ENCODE measurements at regions not wholly inside any gene's neighbourhood (a gene's known extent, or its start where the extent isn't known, plus 50 kb on each side); places are given as distances from the start of the nearest gene placed in this dataset.

DNA sequence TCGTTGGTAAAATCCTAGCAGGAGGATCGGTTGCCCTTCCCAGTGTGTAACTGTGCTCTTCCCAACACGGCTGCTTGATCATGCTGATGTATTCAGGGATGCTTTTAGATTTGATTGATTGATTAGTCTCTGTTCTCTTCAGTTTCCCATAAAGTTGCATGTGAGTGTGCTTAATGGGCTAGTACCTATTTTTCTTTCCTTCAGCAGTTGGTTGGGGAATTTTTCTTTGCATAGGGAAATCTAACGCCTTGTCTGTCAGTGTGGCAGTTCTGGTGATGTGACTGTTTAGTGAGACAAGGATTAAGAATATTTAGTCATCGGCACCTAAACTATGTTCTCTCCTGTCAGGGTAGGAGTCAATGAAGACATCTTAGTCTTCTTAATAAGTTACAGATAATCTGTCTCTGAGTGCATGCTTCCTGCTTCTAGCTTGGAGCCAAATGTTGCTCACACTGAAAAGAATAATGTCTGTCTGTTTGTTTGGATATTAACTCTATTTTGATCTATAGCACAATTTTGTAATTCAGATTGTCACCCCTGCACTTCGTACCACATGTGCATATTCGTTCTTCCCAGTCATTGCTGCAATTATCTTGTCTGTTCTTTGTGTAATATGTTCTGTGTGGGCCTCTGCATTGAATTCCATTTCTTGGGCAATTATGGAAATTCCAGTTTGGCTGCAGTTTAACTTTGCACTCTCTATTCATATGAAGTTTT is 169.9 kb downstream of the EDN1 start:
- Histone ChIP-seq H3K4me1 (no peaks in the 10 kb centered on the region), H3K9me3 (no peaks in the 10 kb centered on the region), H3K36me3 (no peaks in the 10 kb centered on the region), H3K9ac (ENCODE audit: low read depth in 2 of 2, low read length in 2 of 2) (no peak overlapping the region), H3K27ac (no peak overlapping the region), H3K27me3 (no peaks in the 10 kb centered on the region), H3K4me3 (no peak overlapping the region)
- intact Hi-C loops (cut with DNase I) = no loop called here
- TF ChIP-seq, protein P1, sequence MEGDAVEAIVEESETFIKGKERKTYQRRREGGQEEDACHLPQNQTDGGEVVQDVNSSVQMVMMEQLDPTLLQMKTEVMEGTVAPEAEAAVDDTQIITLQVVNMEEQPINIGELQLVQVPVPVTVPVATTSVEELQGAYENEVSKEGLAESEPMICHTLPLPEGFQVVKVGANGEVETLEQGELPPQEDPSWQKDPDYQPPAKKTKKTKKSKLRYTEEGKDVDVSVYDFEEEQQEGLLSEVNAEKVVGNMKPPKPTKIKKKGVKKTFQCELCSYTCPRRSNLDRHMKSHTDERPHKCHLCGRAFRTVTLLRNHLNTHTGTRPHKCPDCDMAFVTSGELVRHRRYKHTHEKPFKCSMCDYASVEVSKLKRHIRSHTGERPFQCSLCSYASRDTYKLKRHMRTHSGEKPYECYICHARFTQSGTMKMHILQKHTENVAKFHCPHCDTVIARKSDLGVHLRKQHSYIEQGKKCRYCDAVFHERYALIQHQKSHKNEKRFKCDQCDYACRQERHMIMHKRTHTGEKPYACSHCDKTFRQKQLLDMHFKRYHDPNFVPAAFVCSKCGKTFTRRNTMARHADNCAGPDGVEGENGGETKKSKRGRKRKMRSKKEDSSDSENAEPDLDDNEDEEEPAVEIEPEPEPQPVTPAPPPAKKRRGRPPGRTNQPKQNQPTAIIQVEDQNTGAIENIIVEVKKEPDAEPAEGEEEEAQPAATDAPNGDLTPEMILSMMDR (IDR thresholded peaks at IDR 0.05) = no peak
- no peak for DNase-seq

DNA sequence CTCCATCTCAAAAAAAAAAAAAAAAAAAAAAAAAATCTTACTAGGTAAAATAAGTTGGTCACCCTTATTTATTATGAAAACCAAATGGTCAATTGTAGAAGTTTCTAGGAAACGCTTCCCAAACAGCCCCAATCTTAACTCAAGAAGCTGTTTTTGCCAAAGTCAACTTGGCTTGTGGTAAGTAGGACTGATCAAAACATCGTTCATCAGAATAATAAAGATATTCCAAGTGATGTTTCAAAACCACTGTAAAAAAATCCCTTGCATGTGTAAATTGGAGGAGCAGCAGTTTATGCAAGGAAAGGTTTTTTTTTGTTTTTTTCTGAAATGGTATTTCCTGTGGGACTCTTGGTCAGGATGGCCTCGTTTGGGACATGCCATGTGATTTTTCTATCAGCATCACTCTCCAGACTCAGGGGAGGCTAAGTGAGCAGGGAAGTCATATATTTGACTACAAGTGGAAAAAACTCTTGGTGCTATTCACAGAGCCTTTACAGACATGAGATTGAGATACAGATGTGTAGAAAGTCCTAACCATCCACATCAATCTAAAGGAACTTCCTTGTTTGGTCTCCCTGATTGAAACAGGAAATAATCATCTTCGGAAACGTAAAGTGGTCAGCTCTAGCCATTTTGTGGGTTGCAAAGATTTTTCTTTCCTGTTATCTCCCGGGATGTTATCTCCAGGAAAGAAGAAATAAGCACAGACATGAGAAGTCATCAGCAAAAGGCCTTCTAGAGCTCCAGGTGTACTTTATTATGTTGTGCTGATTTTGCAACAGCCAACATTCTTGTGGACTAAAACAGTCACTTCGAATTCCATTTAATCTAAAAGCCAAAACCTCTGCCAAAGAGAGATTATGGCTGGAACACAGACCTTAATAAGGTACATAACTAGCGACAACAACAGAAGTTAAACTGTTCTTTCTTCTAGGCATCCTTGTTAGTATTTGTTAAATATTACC is 177.8 kb downstream of the EDN1 start:
- H3K4me1 ChIP-seq = no peaks in the 10 kb centered on the region
- no peak for DNase-seq
- TF ChIP-seq, protein P1 (IDR thresholded peaks at IDR 0.05) = no peak

DNA sequence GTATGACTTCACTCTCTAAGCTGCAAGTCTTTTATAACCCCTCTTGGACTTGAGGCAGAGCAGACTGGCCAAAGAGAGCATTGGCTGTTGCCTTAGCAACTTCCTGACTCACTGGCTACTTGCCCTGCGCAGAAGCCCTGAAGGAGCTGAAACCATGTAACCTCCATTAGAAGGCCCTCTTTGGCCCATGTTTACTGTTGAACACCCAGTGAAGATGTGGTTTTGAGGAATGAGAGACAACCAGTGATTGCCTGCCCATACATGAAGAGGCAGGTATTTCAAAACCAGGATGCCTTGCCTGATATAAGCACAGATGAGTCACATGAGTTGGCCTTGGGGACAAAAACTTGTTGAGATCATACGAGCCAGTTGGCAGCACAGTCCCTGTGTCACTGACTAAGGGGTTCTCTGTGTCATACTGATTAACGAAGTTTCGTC is 182.5 kb downstream of the EDN1 start:
- Histone ChIP-seq H3K4me3 (no peak overlapping the region), H3K27me3 (no peaks in the 10 kb centered on the region), H3K27ac (no peak overlapping the region), H3K4me1 (no peaks in the 10 kb centered on the region), H3K9ac (ENCODE audit: low read depth in 2 of 2, low read length in 2 of 2) (no peak overlapping the region), H3K9me3 (no peaks in the 10 kb centered on the region), H3K36me3 (no peaks in the 10 kb centered on the region)
- TF ChIP-seq, protein P1 (IDR thresholded peaks at IDR 0.05) = no peak
- DNase-seq = no peak
- intact Hi-C loops (cut with DNase I) = no loop called here

More for the DNA sequence above, 177.8 kb downstream of the EDN1 start:
- no peaks in the 10 kb centered on the region for H3K9me3 ChIP-seq
- no peaks in the 10 kb centered on the region for H3K27me3 ChIP-seq
- no peaks in the 10 kb centered on the region for H3K36me3 ChIP-seq
- H3K4me3 ChIP-seq = no peak overlapping the region
- no peak overlapping the region for H3K9ac ChIP-seq (ENCODE audit: low read depth in 2 of 2, low read length in 2 of 2)
- intact Hi-C loops (cut with DNase I) = no loop called here
- H3K27ac ChIP-seq = no peak overlapping the region

DNA sequence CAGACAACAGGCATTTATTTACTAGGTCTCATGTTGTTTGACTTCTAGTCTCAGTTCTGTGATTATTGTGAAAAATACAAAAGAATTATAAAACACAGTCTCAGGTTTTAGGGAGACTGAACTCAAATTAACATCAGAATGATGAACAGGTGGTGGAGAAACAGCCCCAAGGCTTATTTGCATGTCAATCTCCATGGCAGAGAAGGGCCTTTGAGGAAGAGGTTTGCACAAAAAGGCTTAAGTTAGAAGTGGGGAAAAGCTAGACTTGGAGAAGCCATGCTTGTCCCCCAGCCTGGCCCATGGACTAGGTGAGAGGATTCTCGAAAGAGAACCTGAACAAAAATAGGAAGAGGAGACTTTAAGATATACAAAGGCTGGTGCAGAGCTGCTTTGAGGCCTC is 183.3 kb downstream of the EDN1 start:
- Histone ChIP-seq H3K4me3 (no peak overlapping the region), H3K9ac (ENCODE audit: low read depth in 2 of 2, low read length in 2 of 2) (no peak overlapping the region), H3K9me3 (no peaks in the 10 kb centered on the region), H3K27me3 (no peaks in the 10 kb centered on the region), H3K27ac (no peak overlapping the region), H3K36me3 (no peaks in the 10 kb centered on the region), H3K4me1 (no peaks in the 10 kb centered on the region)
- intact Hi-C loops (cut with DNase I) = no loop called here
- no peak for DNase-seq
- TF ChIP-seq, protein P1 (IDR thresholded peaks at IDR 0.05) = no peak

DNA sequence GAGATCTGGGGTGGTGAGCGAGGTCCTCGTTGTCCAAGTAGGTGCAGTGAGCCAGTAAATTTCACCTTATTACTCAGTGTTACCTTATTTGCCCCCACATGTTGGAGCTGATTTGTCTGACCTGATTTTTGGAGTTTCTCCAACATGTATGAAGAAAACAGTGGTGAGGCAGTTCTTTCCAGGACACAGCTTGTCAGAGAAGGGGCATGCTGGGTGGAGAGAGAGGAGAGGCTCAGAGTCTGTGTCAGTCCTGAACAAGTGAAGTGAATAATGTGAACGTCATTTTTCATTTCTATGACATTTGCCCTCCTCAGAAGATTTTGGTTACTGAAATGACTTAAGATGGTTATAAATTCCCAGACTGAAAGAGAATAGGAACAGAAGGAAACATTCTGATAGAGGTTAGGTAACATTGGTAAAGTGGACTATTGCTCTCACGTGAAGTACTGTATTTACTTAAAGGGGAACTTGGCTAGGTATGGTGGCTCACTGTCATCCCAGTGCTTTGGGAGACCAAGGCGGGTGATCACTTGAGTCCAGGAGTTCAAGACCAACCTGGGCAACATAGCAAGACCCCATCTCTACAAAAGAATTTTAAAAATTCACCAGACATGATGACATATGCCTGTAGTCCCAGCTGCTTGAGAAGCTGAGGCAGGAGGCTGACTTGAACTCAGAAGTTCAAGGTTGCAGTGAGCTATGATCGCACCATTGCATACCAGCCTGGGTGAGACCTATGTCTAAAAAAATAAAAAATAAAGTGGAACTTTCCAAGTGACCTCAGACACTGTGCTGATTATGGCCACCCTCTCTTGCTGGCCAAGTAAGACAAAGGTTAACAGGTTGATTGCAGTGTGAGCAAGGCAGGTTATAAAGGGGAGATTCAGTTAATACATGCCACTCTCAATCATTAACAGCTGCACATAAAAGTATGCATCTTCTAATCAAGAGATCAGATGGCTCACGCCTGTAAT is 184.3 kb downstream of the EDN1 start:
- DNase-seq = no peak
- no peak overlapping the region for H3K9ac ChIP-seq (ENCODE audit: low read depth in 2 of 2, low read length in 2 of 2)
- H3K36me3 ChIP-seq = no peaks in the 10 kb centered on the region
- TF ChIP-seq, protein P1 (IDR thresholded peaks at IDR 0.05) = no peak
- intact Hi-C loops (cut with DNase I) = no loop called here
- no peak overlapping the region for H3K4me3 ChIP-seq
- H3K27ac ChIP-seq = no peak overlapping the region
- H3K9me3 ChIP-seq = no peaks in the 10 kb centered on the region
- H3K4me1 ChIP-seq = no peaks in the 10 kb centered on the region
- no peaks in the 10 kb centered on the region for H3K27me3 ChIP-seq
